ENCODE measurements at regions not wholly inside any gene's neighbourhood (a gene's known extent, or its start where the extent isn't known, plus 50 kb on each side); places are given as distances from the start of the nearest gene placed in this dataset.

GRCh38 chr7:124390301-124390700 is 357.4 kb upstream of the TMEM229A start:
- TF ChIP-seq CTCF (conservative IDR thresholded peaks at IDR 0.05; ENCODE audit: low read depth in 2 of 2): no peak
- no peak for TF ChIP-seq CREB1 (CRISPR knock-in tag; IDR thresholded peaks at IDR 0.05; ENCODE audit: low read depth)
- no peak for TF ChIP-seq POLR2AphosphoS5 (IDR thresholded peaks at IDR 0.05; ENCODE audit: low read depth)
- no peak for TF ChIP-seq EZH2 (IDR thresholded peaks at IDR 0.05; ENCODE audit: low read depth, unreplicated experiment)
- TF ChIP-seq REST (IDR thresholded peaks at IDR 0.05; ENCODE audit: unreplicated experiment): no peak
- TF ChIP-seq EZH2phosphoT487 (IDR thresholded peaks at IDR 0.05; ENCODE audit: unreplicated experiment): no peak
- TF ChIP-seq JUNB (IDR thresholded peaks at IDR 0.05; ENCODE audit: unreplicated experiment): no peak
- no peak for TF ChIP-seq STAT1 (IDR thresholded peaks at IDR 0.05; ENCODE audit: unreplicated experiment)
- TF ChIP-seq ZNF114 (CRISPR knock-in tag; IDR thresholded peaks at IDR 0.05): no peak
- no peak for TF ChIP-seq ZNF331 (CRISPR knock-in tag; IDR thresholded peaks at IDR 0.05; ENCODE audit: low read depth)

Measured in GM23338 (cell line).